Astrocyte (in vitro differentiated cells and primary cell): ENCODE measurements at regions not wholly inside any gene's neighbourhood (a gene's known extent, or its start where the extent isn't known, plus 50 kb on each side); places are given as distances from the start of the nearest gene placed in this dataset.

Experiments
- DNase-seq: peaks from one replicate; pipeline ENCODE4 v3.0.0-alpha.2; 2010; ENCODE audit warnings: low read depth
- FAIRE-seq: peaks from 2 replicates; lab custom pipeline; 2011; peaks lifted over from hg19 to GRCh38; lab: Jason Lieb, UNC
- H2AFZ ChIP-seq: 2 replicates; pipeline ENCODE4 v1.6.0; 2012; ENCODE audit warnings: low read depth, low read length, inconsistent platforms
- H3K27ac ChIP-seq: 2 replicates; pipeline ENCODE4 v1.5.1; 2011; ENCODE audit warnings: low read depth, low read length, inconsistent platforms
- H3K27me3 ChIP-seq: 2 replicates; pipeline ENCODE4 v1.6.0; 2011; ENCODE audit warnings: low read length, inconsistent platforms; ENCODE audit not compliant: insufficient read depth
- H3K36me3 ChIP-seq: 2 replicates; pipeline ENCODE4 v1.5.1; 2011; ENCODE audit warnings: low read length, inconsistent platforms; ENCODE audit not compliant: insufficient read depth
- H3K4me1 ChIP-seq: 2 replicates; pipeline ENCODE4 v1.5.1; 2011; ENCODE audit warnings: low read length, inconsistent platforms; ENCODE audit not compliant: insufficient read depth
- H3K4me2 ChIP-seq: 2 replicates; pipeline ENCODE4 v1.6.0; 2012; ENCODE audit warnings: low read length, inconsistent platforms
- H3K4me3 ChIP-seq: 2 replicates; pipeline ENCODE4 v1.5.1; 2011; ENCODE audit warnings: low read depth, mild to moderate bottlenecking, low read length, inconsistent platforms; ENCODE audit not compliant: insufficient read depth
- H3K79me2 ChIP-seq: 2 replicates; pipeline ENCODE4 v1.6.0; 2012; ENCODE audit warnings: mild to moderate bottlenecking, low read length, inconsistent platforms; ENCODE audit not compliant: insufficient read depth
- H3K9ac ChIP-seq: 2 replicates; pipeline ENCODE4 v1.6.0; 2012; ENCODE audit warnings: mild to moderate bottlenecking, low read length, inconsistent platforms
- H3K9me3 ChIP-seq: 2 replicates; pipeline ENCODE4 v1.5.1; 2012; ENCODE audit warnings: low read depth, mild to moderate bottlenecking, low read length, inconsistent platforms; ENCODE audit not compliant: insufficient read depth
- H4K20me1 ChIP-seq: 2 replicates; pipeline ENCODE4 v1.6.0; 2012; ENCODE audit warnings: low read length, inconsistent platforms; ENCODE audit not compliant: insufficient read depth
- H3K27ac Mint-ChIP-seq: one replicate; pipeline ENCODE4 v1.8.0; 2021; ENCODE audit warnings: mild to moderate bottlenecking, mixed read lengths; ENCODE audit not compliant: unreplicated experiment
- H3K27me3 Mint-ChIP-seq: one replicate; pipeline ENCODE4 v1.8.0; 2021; ENCODE audit warnings: low read depth, mixed read lengths; ENCODE audit not compliant: unreplicated experiment
- H3K36me3 Mint-ChIP-seq: one replicate; pipeline ENCODE4 v1.8.0; 2021; ENCODE audit warnings: low read depth, mixed read lengths; ENCODE audit not compliant: unreplicated experiment
- H3K4me1 Mint-ChIP-seq: one replicate; pipeline ENCODE4 v1.8.0; 2021; ENCODE audit warnings: low read depth, mixed read lengths; ENCODE audit not compliant: unreplicated experiment
- H3K4me3 Mint-ChIP-seq: one replicate; pipeline ENCODE4 v1.8.0; 2021; ENCODE audit warnings: mild to moderate bottlenecking, moderate library complexity, mixed read lengths; ENCODE audit not compliant: unreplicated experiment
- H3K9me3 Mint-ChIP-seq: one replicate; pipeline ENCODE4 v1.8.0; 2021; ENCODE audit warnings: mild to moderate bottlenecking, mixed read lengths; ENCODE audit not compliant: unreplicated experiment
- CTCF ChIP-seq: IDR thresholded peaks from 2 replicates; pipeline ENCODE4 v1.5.1; 2011; ENCODE audit warnings: low read depth, mild to moderate bottlenecking, inconsistent platforms, low read length, moderate library complexity; ENCODE audit not compliant: insufficient read depth
- EZH2 ChIP-seq: IDR thresholded peaks from 2 replicates; pipeline ENCODE4 v1.6.1; 2012; ENCODE audit warnings: mild to moderate bottlenecking, low read length, inconsistent platforms; ENCODE audit not compliant: insufficient read depth

GRCh38 chr4:111388561-111388960, 756.7 kb upstream of the FAM241A start:
- no peaks in the 10 kb centered on the region for H3K9me3 Mint-ChIP-seq
- H3K36me3 Mint-ChIP-seq = no peaks in the 10 kb centered on the region
- no peaks in the 10 kb centered on the region for H3K27me3 ChIP-seq
- no peaks in the 10 kb centered on the region for H4K20me1 ChIP-seq
- no peaks in the 10 kb centered on the region for H3K9me3 ChIP-seq
- H3K4me1 ChIP-seq = no peaks in the 10 kb centered on the region
- DNase-seq (no peak), FAIRE-seq (no peak)
- no peaks in the 10 kb centered on the region for H3K36me3 ChIP-seq
- H3K4me1 Mint-ChIP-seq = no peaks in the 10 kb centered on the region
- H3K27ac Mint-ChIP-seq = no peak overlapping the region
- H3K4me2 ChIP-seq = no peak overlapping the region
- no peak for TF ChIP-seq EZH2
- H3K9ac ChIP-seq = no peak overlapping the region
- H3K79me2 ChIP-seq = no peaks in the 10 kb centered on the region
- no peak overlapping the region for H3K4me3 ChIP-seq
- no peaks in the 10 kb centered on the region for H3K27me3 Mint-ChIP-seq
- H3K4me3 Mint-ChIP-seq = no peak overlapping the region
- H2AFZ ChIP-seq = no peak overlapping the region
- H3K27ac ChIP-seq = no peak overlapping the region

GRCh38 chr4:111391829-111392228, 753.4 kb upstream of the FAM241A start:
- H3K27me3 ChIP-seq = no peaks in the 10 kb centered on the region
- no peaks in the 10 kb centered on the region for H3K36me3 Mint-ChIP-seq
- no peak for FAIRE-seq
- no peak overlapping the region for H3K27ac Mint-ChIP-seq
- no peak for TF ChIP-seq CTCF
- no peak for TF ChIP-seq EZH2
- H3K4me1 ChIP-seq = no peaks in the 10 kb centered on the region
- no peak overlapping the region for H3K4me3 ChIP-seq
- H4K20me1 ChIP-seq = no peaks in the 10 kb centered on the region
- H3K4me3 Mint-ChIP-seq = no peak overlapping the region
- no peak overlapping the region for H2AFZ ChIP-seq
- no peaks in the 10 kb centered on the region for H3K36me3 ChIP-seq
- H3K27ac ChIP-seq = no peak overlapping the region
- no peaks in the 10 kb centered on the region for H3K4me1 Mint-ChIP-seq
- H3K9me3 Mint-ChIP-seq = peaks cover 1% of the 10 kb centered on the region
- H3K27me3 Mint-ChIP-seq = no peaks in the 10 kb centered on the region
- no peaks in the 10 kb centered on the region for H3K9me3 ChIP-seq
- H3K79me2 ChIP-seq = no peaks in the 10 kb centered on the region
- DNase-seq = no peak
- H3K4me2 ChIP-seq = no peak overlapping the region
- no peak overlapping the region for H3K9ac ChIP-seq

GRCh38 chr4:111393781-111394180, 751.5 kb upstream of the FAM241A start:
- Histone ChIP-seq H3K4me1 (no peaks in the 10 kb centered on the region), H3K36me3 (no peaks in the 10 kb centered on the region), H3K27ac (no peak overlapping the region), H2AFZ (no peak overlapping the region), H3K9ac (no peak overlapping the region), H3K27me3 (no peaks in the 10 kb centered on the region), H3K9me3 (no peaks in the 10 kb centered on the region), H3K4me3 (no peak overlapping the region), H4K20me1 (no peaks in the 10 kb centered on the region), H3K4me2 (no peak overlapping the region), H3K79me2 (no peaks in the 10 kb centered on the region)
- no peak overlapping the region for H3K27ac Mint-ChIP-seq
- H3K4me1 Mint-ChIP-seq = no peaks in the 10 kb centered on the region
- FAIRE-seq (no peak), DNase-seq (no peak)
- TF ChIP-seq EZH2 = no peak
- no peak for TF ChIP-seq CTCF
- no peaks in the 10 kb centered on the region for H3K27me3 Mint-ChIP-seq
- no peak overlapping the region for H3K4me3 Mint-ChIP-seq
- H3K9me3 Mint-ChIP-seq = peaks cover 1% of the 10 kb centered on the region
- no peaks in the 10 kb centered on the region for H3K36me3 Mint-ChIP-seq
